RWPE1 (cell line): ENCODE measurements at regions not wholly inside any gene's neighbourhood (a gene's known extent, or its start where the extent isn't known, plus 50 kb on each side); places are given as distances from the start of the nearest gene placed in this dataset.
A peak's percentile ranks its signal among the peaks of the same experiment; 100 is the strongest.

ENCODE experiments used
- CTCF ChIA-PET: fragments of 350-600 bp; sonication (Branson Sonifier 250); formaldehyde crosslinking; extraction: SDS; loops from one replicate; lab custom pipeline; 2021; lab: Yijun Ruan, JAX
- POLR2A ChIA-PET: fragments of 400-600 bp; formaldehyde crosslinking; extraction: SDS; loops from one replicate; lab custom pipeline; 2020; ENCODE audit warnings: antibody characterized with exemption; ENCODE audit not compliant: low non-redundant PET; lab: Yijun Ruan, JAX
- DNase-seq: peaks from one replicate; pipeline ENCODE4 v3.0.0; 2012; ENCODE audit warnings: low spot score
- H3K27ac ChIP-seq: fragments of 450-650 bp; 2 replicates; pipeline ENCODE4 v1.5.1; 2017
- TF ChIP-seq, protein P1 (sequence below): fragments of 450-650 bp; conservative IDR thresholded peaks from 2 replicates; pipeline ENCODE4 v1.5.1; 2017; ENCODE audit warnings: low read depth, mild to moderate bottlenecking

DNA sequence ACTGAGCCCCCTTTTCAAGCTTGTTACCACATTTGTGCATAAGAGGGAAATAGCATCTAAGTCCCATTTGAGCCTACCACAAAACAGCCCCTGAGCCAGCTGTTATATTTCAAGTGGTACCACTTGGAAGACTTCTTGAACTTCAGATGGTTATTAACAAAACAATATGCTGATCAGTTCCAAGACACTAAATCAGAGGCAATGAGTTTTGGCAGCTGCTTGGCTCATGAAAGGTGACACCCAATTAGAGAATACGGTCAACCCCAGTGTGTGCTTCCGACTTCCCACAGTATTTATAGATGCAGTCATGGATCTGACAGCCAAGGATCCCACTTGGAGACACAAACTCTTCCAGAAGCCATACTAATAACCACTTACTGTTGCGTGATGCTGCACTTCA is 469.6 kb upstream of the PPP2R3A start:
- POLR2A ChIA-PET: no interaction called here
- CTCF ChIA-PET: no interaction called here
- no peak overlapping the region for H3K27ac ChIP-seq
- TF ChIP-seq, protein P1, sequence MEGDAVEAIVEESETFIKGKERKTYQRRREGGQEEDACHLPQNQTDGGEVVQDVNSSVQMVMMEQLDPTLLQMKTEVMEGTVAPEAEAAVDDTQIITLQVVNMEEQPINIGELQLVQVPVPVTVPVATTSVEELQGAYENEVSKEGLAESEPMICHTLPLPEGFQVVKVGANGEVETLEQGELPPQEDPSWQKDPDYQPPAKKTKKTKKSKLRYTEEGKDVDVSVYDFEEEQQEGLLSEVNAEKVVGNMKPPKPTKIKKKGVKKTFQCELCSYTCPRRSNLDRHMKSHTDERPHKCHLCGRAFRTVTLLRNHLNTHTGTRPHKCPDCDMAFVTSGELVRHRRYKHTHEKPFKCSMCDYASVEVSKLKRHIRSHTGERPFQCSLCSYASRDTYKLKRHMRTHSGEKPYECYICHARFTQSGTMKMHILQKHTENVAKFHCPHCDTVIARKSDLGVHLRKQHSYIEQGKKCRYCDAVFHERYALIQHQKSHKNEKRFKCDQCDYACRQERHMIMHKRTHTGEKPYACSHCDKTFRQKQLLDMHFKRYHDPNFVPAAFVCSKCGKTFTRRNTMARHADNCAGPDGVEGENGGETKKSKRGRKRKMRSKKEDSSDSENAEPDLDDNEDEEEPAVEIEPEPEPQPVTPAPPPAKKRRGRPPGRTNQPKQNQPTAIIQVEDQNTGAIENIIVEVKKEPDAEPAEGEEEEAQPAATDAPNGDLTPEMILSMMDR: no peak
- DNase-seq: no peak

DNA sequence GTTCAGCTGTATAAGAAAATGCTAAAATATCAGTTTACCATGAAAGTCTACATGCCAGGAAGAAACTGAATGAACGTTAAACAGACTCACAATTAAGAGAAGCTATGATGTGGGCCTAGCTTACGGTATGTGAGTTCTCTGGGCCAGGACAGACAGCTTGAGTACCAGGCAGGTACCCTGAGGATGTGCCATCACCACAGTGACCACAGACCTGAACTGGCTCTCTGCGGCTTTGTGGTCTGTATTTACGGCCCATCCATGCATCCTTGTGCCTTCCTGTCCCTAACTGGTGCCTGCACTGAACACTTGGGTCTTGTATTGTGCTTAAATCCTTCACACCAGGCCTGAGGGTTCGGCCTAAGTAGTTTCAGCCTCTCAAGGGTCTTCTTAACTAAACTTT is 467.5 kb upstream of the PPP2R3A start:
- ChIA-PET CTCF (no interaction called here), POLR2A (no interaction called here)
- H3K27ac ChIP-seq: no peak overlapping the region
- no peak for DNase-seq
- TF ChIP-seq, protein P1: no peak

DNA sequence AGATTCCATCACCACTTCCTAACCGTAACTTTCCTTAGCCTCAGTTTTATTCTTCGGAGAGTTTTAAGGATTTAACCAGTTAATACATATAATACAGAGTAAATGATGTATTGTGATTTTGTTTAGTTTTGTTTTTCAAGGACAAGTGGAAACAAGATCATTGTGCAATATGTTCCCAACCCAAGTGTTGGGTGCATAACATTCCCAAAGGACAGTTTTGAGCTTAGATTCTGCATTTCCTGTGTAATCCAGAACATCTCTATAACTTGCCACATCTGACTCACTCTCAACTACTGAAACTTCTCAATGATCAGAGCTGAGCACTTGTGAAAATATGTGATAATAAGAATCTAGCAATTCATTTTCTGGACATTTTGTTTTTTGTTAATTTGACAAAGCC is 466.1 kb upstream of the PPP2R3A start:
- POLR2A ChIA-PET: no interaction called here
- CTCF ChIA-PET: no interaction called here
- TF ChIP-seq, protein P1: no peak

DNA sequence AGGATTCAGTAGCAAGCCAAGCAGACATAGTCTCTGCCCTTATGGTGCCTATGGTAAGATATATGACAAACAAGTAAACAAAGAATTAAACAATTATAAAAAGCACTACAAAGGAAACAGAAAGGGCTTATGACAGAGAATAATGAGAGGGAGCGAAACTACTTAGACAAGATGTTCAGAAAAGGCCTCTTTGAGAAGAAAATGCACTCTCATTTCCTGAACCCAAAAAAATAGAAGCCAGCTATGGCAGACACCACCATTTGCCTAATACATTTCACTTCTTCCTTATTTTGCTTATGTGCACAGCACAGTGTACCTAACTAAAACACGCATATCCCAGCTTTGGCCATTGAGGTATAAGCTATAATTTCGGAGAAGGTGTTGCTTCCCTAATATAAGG is 465.5 kb upstream of the PPP2R3A start:
- ChIA-PET POLR2A (no interaction called here), CTCF (no interaction called here)
- TF ChIP-seq, protein P1: no peak
- DNase-seq: no peak
- H3K27ac ChIP-seq: no peak overlapping the region

More for the DNA sequence above, 466.1 kb upstream of the PPP2R3A start:
- H3K27ac ChIP-seq: no peak overlapping the region
- no peak for DNase-seq

DNA sequence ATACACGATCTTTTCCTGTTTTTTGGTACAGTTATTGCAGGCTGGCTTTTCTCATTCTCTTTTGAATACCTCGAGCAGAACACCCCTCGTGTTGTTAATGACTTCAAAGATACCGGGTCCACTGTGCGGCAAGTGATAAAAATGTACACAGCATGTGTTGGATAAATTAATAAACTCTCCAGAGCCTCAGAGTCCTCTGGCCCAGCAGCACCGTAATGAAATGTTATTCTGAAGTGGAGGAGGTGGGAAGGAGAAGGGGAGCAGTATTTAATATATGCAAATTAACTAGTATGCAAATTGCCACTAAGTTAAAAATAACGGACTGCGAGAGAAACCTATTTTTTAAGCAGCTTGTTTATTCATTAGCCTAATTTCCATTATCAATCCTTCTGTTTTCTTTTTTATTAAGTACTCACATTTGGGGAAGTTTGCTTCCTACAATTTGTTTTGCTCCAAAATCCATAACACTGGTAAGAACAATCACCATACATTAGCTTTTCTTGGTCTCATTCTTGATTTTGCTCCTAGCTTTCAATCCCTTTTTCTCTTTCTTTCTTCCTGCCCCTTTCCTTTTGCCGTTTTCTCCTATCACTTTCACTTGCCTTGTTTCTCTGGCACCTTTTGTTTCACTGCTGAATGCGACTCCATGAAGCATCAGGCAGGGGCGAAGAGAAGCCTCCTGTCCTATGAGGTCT is 462.3 kb upstream of the PPP2R3A start:
- DNase-seq: no peak
- POLR2A ChIA-PET: no interaction called here
- CTCF ChIA-PET: interaction anchor here (0.6 to 1.6 kb wide), 13 partner anchors 26 to 902 kb away, joined by 3 to 11 read pairs (median 4); partner anchors contain the start of gene EPHB1
- H3K27ac ChIP-seq: no peak overlapping the region
- TF ChIP-seq, protein P1: no peak

DNA sequence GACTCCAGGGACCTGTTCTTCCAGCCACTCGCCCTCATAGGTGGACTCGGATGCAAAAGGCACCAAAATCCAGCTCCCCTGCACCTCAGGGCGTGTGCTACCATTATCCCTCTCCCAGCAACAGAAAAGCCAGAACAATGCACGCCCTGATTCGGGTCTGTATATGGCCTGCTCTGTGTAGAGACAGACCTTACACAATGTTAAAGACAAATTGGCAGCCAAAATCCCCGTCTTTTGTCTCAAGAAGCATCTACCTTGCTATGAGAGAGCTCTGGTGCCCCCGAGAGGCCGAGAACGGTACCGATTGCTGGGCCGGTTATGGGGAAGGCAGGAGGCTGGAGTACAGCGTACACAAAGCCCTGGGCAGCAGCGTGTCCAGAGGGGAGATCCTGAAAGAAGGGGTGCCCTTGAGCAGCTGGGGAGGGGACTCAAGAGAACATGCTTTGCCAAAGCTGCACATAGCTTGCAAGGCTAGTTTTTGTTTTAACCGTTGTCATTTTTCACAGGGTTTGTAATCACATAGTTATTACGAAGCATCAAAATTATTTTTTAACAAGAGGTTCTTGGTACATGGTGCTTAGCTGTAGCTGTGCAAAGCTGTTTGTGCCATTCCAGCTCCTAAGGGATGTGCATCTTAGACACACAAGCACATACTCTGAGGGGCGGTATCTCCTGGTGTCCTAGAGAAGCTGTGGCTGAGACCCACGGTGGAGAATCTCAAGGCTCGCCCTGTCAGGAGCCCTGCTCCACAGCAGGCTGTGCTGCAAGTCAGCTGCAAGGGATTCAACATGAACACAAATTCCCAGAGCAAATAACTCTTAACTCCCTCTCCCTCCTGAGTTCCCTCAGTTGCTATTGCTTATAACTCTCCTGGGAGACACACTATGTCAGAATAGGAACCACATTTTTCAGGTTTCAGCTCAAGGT is 461.5 kb upstream of the PPP2R3A start:
- ChIA-PET POLR2A (no interaction called here), CTCF (interaction anchor here (0.5 to 1.6 kb wide), 15 partner anchors 27 to 1184 kb away, joined by 3 to 11 read pairs (median 4); partner anchors contain the start of gene EPHB1)
- TF ChIP-seq, protein P1: peak; percentile 46; the same call in 1 of the 2 replicates
- DNase-seq: peak; percentile 57
- H3K27ac ChIP-seq: no peak overlapping the region
